ENCODE measurements at regions not wholly inside any gene's neighbourhood (a gene's known extent, or its start where the extent isn't known, plus 50 kb on each side); places are given as distances from the start of the nearest gene placed in this dataset.

- no peak for TF ChIP-seq POLR2A (IDR thresholded peaks at IDR 0.05)
- TF ChIP-seq CTCF (IDR thresholded peaks at IDR 0.05): no peak
- TF ChIP-seq EP300 (IDR thresholded peaks at IDR 0.05): no peak
Observed at GRCh38 chr9:90979138-90979551, 177.5 kb downstream of the SYK start.
